HCEC 1CT (cell line): ENCODE measurements at regions not wholly inside any gene's neighbourhood (a gene's known extent, or its start where the extent isn't known, plus 50 kb on each side); places are given as distances from the start of the nearest gene placed in this dataset.

Experiments used
- DNase-seq: peaks from one replicate; pipeline ENCODE4 v3.0.0-alpha.2; 2017

- DNase-seq: no peak
These were observed 89.0 kb downstream of the MXRA5 start for GRCh38 chrX:3257471-3257870.

- no peak for DNase-seq
These were observed 89.6 kb downstream of the MXRA5 start for GRCh38 chrX:3256868-3257267.

GRCh38 chrX:3252744-3253143, 93.7 kb downstream of the MXRA5 start:
- peak; percentile 5 for DNase-seq

- DNase-seq: no peak
These were observed 95.5 kb downstream of the MXRA5 start for GRCh38 chrX:3250966-3251365.

- DNase-seq: peak; percentile 4
These were observed 101.5 kb downstream of the MXRA5 start for GRCh38 chrX:3244955-3245354.

- peak; percentile 79 for DNase-seq
These were observed 102.2 kb downstream of the MXRA5 start for GRCh38 chrX:3244203-3244743.

- DNase-seq: no peak
These were observed 114.1 kb downstream of the MXRA5 start for GRCh38 chrX:3232262-3232923.

- no peak for DNase-seq
These were observed 114.7 kb downstream of the MXRA5 start for GRCh38 chrX:3231766-3232165.

GRCh38 chrX:3230496-3230895, 116.0 kb downstream of the MXRA5 start:
- DNase-seq: no peak

- DNase-seq: no peak
These were observed 118.9 kb downstream of the MXRA5 start for GRCh38 chrX:3227526-3227925.

GRCh38 chrX:3226087-3226486, 120.4 kb downstream of the MXRA5 start:
- no peak for DNase-seq

- no peak for DNase-seq
These were observed 124.8 kb downstream of the MXRA5 start for GRCh38 chrX:3221643-3222042.

- no peak for DNase-seq
These were observed 126.8 kb downstream of the MXRA5 start for GRCh38 chrX:3219667-3220066.

GRCh38 chrX:3219231-3219630, 127.2 kb downstream of the MXRA5 start:
- DNase-seq: no peak

GRCh38 chrX:3218442-3218841, 128.0 kb downstream of the MXRA5 start:
- no peak for DNase-seq

- no peak for DNase-seq
These were observed 129.8 kb downstream of the MXRA5 start for GRCh38 chrX:3216581-3217180.

GRCh38 chrX:3215249-3215648, 131.2 kb downstream of the MXRA5 start:
- no peak for DNase-seq

GRCh38 chrX:3206314-3206713, 140.1 kb downstream of the MXRA5 start:
- no peak for DNase-seq

- no peak for DNase-seq
These were observed 141.8 kb downstream of the MXRA5 start for GRCh38 chrX:3204606-3205005.

- no peak for DNase-seq
These were observed 150.6 kb downstream of the MXRA5 start for GRCh38 chrX:3195845-3196244.

- DNase-seq: no peak
These were observed 151.6 kb downstream of the ARSF start for GRCh38 chrX:3192835-3193234.

- no peak for DNase-seq
These were observed 150.5 kb downstream of the ARSF start for GRCh38 chrX:3191796-3192195.

GRCh38 chrX:3191201-3191600, 149.9 kb downstream of the ARSF start:
- no peak for DNase-seq

GRCh38 chrX:3184176-3184930, 143.1 kb downstream of the ARSF start:
- DNase-seq: peak; percentile 85
